ENCODE measurements at regions not wholly inside any gene's neighbourhood (a gene's known extent, or its start where the extent isn't known, plus 50 kb on each side); places are given as distances from the start of the nearest gene placed in this dataset.
A peak's percentile ranks its signal among the peaks of the same experiment; 100 is the strongest.
"Not testable (repeated sequence)": the region's sequence is repeated elsewhere in the genome, so short reads cannot be mapped to it uniquely, and the experiment has no call there.

GRCh38 chr4:156128616-156129015 lies 174.9 kb upstream of the CTSO start:
- DNase-seq (ENCODE audit: extremely low read depth, low read depth) = no peak

DNA sequence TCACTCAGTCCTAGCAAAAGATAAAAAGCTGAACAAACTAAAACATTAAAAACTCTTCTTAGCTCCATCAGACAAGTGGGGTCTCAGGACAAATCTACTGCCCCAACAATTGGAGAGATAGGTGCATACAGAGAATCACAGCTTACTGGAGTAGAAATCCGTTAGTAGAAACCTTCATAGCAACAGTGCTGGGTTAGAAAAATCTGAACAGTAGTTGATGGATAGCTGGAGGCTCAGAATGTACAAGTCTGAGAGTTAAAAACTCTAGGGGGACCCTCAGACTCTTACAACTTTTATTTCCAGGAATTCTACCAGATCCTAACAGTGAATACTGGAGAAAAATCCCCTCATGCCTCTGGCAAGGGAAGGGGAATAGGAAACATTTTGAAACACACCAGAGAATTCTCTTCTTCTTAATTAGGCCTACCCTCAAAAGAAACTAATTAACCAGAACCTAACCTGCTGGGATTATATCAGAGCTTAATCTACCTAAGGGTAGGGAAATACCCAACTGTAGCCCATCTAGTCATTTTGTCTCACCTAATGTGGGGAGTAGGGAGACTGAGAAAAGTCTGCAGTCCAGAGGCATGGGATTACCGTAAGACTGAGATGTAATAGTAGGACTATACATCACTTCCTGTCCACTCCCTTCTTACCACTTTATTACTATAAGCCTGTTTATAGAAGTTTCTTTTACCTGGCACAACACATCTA lies 165.0 kb upstream of the CTSO start:
- no peak for DNase-seq (ENCODE audit: extremely low read depth, low read depth)

DNA sequence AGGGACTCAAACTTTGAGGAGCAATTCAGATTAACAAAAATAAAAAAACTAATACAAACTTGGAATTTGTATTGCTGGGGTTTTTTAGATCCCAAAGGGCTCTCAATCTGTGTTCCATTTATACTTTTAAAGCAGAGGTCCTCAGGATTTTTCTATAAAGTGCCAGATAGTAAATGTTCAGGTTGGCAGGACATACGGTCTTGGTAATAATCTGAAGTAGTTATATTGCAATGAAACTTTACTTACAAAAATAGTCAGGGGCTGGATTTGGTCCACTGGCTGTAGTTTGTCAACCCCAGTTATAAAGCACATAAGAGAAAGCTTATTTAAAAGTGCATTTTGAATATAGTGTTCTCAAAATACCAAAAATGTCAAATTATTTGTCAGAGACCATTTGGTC lies 164.1 kb upstream of the CTSO start:
- DNase-seq (ENCODE audit: extremely low read depth, low read depth) = no peak

DNA sequence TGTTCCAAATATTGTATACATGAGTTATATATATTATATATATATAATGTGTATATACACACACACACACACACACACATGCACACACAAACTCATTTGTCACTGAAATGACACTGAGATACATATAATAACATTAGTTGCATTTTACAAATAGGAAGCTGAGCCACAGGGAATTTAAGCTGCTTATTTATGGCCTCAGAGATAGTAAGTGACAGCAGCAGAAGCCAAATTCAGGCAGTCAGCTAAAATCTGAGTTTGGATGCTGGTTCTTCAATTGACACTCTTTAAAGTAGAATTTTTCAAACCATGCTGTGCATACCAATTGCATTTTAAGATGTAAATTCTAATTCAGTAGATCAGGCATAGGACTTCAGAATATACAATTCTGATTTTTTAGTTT lies 163.3 kb upstream of the CTSO start:
- DNase-seq (ENCODE audit: extremely low read depth, low read depth) = no peak

DNA sequence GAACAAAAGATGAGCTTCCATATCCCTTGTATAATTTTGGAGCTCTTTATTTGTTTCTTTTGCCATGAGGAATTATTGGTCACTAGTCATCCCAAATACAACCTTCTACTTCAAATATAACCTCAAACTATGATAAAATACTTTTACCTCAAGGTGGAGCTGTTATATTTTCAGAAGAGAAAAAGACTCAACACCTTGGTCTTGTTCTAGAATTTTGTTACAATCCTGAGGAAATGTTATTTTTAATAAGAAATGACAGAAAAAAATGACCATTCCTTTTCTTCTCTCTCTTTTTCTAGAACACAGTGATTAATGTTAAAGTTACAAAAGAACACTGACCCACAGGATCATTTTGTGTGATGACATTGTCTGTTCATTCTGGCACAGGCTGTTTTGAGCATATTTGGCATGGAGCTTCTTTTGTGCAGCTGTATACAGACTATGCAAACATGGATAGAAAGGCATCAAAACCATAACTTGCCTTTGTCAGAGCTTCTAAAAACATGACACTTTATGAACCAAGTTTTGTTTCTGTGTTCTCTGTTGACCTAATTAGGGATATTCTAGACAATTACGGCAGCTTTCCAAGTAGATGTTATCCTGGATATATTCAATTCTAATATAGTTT lies 159.6 kb upstream of the CTSO start:
- DNase-seq (ENCODE audit: extremely low read depth, low read depth) = peak; percentile 6

DNA sequence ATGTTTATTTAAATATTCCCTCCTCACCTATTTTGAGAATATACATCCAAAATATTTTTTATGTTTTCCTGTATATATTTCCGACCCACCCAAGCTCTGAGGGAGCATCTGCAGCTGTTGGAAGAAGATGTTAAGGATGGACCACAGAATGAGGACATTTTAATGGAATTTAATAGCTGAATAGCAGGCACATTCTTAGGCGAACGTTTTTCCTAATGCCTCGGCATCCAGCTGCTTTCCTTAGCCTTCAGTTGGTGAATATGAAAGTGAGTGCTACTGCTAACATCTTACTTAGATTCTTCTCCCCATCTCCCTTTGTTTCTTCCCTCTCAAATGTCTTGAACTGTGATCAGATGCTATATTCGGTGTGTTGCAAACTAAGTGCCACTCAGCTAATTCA lies 158.0 kb upstream of the CTSO start:
- DNase-seq (ENCODE audit: extremely low read depth, low read depth) = no peak

DNA sequence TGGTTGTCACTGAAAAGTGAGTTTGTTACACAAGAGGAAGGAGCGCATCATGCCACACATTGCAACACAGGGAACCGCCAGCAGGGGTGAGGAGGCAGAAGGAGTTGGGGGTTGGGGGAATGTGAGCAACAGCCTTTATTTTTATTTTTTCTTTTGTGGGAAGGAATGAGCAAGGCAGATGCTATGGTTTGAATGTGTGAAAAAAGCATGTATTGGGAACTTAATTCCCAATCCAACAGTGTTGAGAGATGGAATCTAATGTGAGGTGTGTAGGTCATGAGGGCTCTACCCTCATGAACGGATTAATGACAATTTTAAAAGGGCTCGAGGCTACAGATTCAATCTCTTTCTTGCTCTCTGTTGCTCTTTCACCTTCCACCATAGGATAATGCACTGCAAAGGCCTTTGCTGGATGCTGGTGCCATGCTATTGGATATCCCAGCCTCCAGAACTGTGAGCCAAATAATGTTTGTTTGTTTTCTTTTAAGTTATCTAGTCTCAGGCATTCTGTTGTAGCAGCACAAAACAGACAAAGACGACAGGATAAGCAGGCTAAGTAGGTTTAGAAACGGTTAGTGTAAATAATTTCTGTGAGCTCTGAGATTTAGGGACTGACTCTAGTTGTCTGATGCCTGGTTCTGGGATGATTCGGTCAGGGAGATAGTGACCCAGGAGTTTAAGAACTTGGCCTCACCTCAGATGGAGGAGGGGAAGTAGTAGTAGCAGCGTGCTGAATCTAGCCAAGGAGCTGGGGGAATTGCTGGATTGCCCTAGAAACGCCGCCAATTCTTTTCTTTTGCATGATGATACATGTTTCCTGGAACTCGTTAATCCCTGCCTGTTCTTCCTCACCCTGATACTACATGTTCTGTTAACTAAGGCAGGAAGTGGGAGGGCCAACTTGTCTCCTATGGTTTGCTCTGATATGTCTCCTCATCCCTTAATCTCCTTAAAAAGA lies 156.6 kb upstream of the CTSO start:
- DNase-seq (ENCODE audit: extremely low read depth, low read depth) = no peak

GRCh38 chr4:156109087-156109486 lies 155.4 kb upstream of the CTSO start:
- DNase-seq (ENCODE audit: extremely low read depth, low read depth) = not testable (repeated sequence)

DNA sequence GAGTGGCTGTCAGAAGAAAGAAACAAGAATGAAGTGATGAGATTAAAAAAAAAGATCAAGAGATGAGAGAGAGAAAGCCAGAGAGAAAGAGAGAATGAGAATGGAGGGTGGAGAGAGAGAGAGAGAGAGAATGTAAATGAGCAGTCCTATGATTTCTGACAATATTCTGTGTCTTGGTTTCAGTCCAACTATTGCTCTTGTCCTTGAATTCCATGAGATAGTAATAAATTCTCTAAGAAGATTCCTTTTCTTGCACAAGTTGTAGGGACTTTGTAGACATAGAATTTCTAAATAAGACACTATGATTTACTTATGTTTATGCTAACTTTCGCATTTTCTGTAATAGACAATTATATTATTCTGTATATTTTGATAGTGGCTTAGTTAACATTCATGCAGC lies 149.6 kb upstream of the CTSO start:
- no peak for DNase-seq (ENCODE audit: extremely low read depth, low read depth)

DNA sequence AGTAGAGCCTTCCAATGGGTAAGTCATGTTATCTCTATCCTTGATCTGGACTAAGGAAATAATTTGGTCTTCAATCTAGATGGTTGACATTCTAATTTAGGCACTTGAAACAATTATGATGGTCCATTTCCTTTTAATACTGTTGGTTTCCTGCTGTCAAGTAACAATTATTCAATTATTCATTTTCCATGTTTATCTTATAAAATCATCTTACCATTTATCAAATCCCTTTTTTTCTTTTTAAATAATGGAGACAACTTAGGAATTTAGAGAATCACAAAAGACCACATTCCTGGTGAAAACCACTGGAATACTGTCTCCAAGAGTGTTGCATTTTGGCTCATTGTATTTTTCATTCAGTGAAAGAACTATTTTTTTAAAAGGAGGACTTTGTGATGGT lies 148.7 kb upstream of the CTSO start:
- DNase-seq (ENCODE audit: extremely low read depth, low read depth) = no peak

GRCh38 chr4:156101571-156101970 lies 147.9 kb upstream of the CTSO start:
- no peak for DNase-seq (ENCODE audit: extremely low read depth, low read depth)

DNA sequence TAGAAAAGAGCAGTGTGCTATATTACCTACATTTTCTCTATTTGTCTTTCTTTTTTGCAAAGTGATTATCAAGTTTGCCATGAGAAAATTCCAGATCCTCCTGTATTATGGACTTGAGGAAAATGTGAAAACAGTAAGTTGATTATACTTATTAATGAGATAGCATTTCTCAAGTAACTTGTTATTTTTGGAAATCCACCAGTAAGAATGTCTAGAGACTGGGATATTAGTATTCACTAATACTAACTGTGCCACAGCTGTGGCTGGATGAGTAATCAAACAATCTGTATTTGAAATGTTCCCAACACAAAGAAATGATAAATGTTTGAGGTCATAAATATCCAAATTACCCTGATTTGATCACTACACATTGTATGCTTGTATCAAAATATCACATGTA lies 147.0 kb upstream of the CTSO start:
- DNase-seq (ENCODE audit: extremely low read depth, low read depth) = no peak

DNA sequence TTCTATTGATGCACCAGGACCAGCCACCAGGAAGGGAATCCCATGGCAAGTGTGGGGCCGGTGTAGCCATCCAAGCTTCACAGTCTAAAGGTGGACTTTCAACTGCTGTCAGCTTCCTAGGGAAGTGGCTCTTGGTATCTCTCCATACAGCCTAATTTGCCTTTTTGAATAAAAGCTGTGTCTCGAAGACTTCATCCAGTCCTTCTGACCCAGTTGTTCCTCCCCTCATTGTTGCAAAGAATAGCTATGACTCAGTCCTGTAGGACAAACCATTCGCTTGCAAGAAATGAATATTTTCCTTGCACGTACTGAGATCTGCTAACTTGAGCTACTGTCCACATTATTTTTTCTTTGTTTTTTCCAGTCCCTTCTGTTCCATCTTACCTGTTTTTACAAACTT lies 145.1 kb upstream of the CTSO start:
- no peak for DNase-seq (ENCODE audit: extremely low read depth, low read depth)

DNA sequence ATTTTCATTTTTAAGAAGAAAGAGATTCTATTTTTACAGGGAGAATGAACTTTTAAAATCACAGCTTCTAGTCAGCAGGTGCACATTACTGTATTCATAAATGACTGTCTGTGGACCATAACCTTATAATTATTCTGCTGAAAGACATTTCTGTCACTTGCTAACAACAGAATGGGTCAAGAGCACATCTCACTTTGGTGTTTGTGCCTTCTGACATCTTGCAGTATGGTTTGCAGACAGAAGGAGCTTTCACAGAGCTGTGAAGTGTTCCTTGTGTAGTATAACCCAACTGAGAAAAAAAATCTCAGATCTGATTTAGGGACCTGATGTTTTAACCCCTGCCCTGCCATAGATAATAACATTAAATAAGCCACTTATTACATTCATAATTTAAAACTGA lies 131.4 kb upstream of the CTSO start:
- DNase-seq (ENCODE audit: extremely low read depth, low read depth) = no peak

- DNase-seq (ENCODE audit: extremely low read depth, low read depth) = no peak
These were observed 130.7 kb upstream of the CTSO start for GRCh38 chr4:156084373-156084772.

DNA sequence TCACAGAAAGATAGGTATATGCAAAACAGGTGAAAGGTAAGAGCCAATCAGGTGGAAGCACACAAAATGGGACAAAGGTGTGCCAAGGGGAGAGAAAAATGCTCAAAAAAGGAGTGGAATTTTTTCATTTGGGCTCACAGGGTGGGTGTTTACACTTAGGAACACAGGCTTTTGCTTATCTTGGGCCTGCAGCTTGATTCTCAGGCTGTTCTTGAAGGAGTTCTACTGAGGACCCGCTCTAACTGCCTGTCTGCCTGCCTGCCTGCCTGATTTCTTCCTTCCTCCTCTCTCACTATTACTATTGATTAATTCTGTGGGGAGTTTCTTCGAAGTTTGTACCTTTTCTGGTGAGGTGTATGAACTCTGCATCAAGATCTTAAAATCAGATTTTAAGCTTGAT lies 120.3 kb upstream of the CTSO start:
- DNase-seq (ENCODE audit: extremely low read depth, low read depth) = no peak

GRCh38 chr4:156060661-156061060 lies 107.0 kb upstream of the CTSO start:
- DNase-seq (ENCODE audit: extremely low read depth, low read depth) = no peak

GRCh38 chr4:156053174-156053573 lies 99.5 kb upstream of the CTSO start:
- no peak for DNase-seq (ENCODE audit: extremely low read depth, low read depth)

GRCh38 chr4:156052116-156052515 lies 98.5 kb upstream of the CTSO start:
- no peak for DNase-seq (ENCODE audit: extremely low read depth, low read depth)

DNA sequence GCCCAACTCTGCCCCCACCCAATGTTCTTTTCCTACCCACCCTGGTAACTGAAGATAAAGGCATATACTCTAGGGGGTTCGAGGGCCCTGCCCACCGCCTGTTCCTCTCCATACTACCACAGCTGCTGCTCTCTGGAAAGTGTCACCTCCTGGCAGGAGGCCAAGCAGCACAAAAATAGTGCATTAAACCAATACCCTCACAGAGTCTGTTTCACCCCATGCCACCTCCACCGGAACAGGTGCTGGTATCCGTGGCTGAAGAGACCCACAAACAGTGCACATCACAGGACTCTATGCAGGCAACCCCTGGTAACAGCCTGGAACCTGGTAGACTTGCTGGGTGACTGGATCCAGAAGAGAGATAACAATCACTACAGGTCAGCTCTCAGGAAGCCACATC lies 85.1 kb upstream of the CTSO start:
- no peak for DNase-seq (ENCODE audit: extremely low read depth, low read depth)

GRCh38 chr4:156036496-156036895 lies 82.8 kb upstream of the CTSO start:
- DNase-seq (ENCODE audit: extremely low read depth, low read depth) = no peak

- DNase-seq (ENCODE audit: extremely low read depth, low read depth) = no peak
These were observed 76.0 kb upstream of the CTSO start for GRCh38 chr4:156029691-156030090.
